Mesothelial cell of epicardium (in vitro differentiated cells): ENCODE measurements at regions not wholly inside any gene's neighbourhood (a gene's known extent, or its start where the extent isn't known, plus 50 kb on each side); places are given as distances from the start of the nearest gene placed in this dataset.

Experiments
- DNase-seq, 2 experiments: peaks; one replicate each; pipeline ENCODE4 v3.0.0; 2021; ENCODE audit warnings: low spot score in 2 of 2; ENCODE audit not compliant: unreplicated experiment in 2 of 2
- H3K27ac Mint-ChIP-seq: 2 replicates; pipeline ENCODE4 v1.8.0; 2021; ENCODE audit warnings: mixed read lengths
- H3K27me3 Mint-ChIP-seq: 2 replicates; pipeline ENCODE4 v1.8.0; 2021; ENCODE audit warnings: low read depth, mixed read lengths
- H3K36me3 Mint-ChIP-seq: 2 replicates; pipeline ENCODE4 v1.8.0; 2021; ENCODE audit warnings: mixed read lengths
- H3K4me1 Mint-ChIP-seq: 2 replicates; pipeline ENCODE4 v1.8.0; 2021; ENCODE audit warnings: mixed read lengths
- H3K4me3 Mint-ChIP-seq: 2 replicates; pipeline ENCODE4 v1.8.0; 2021; ENCODE audit warnings: mild to moderate bottlenecking, moderate library complexity, mixed read lengths
- H3K9me3 Mint-ChIP-seq: 2 replicates; pipeline ENCODE4 v1.8.0; 2021; ENCODE audit warnings: mixed read lengths
- CTCF ChIP-seq: fragments of 200-600 bp; sonication (generic); IDR thresholded peaks from one replicate; pipeline ENCODE4 v1.5.0; 2021; ENCODE audit warnings: antibody characterized with exemption; ENCODE audit not compliant: unreplicated experiment

DNA sequence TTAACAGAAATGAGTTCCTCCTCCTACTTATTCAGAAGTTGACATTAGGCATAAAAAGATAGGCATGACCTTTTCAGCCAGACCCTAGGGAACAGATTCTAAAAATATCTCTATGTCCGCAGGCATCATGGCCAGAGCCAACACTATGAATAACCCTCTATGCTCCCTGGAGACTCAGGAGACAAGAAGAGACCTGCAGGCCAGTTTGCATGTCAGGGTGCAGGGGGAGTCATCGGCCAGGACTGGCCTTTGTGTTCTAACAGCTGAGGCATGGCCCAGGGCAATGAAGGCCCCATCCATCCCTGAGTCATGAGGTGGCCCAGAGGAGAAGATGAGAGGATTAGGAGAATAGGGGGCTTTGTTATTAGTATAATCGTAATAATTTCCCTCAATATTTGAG is 93.8 kb downstream of the TMEM215 start:
- peaks cover 7% of the 10 kb centered on the region for H3K27me3 Mint-ChIP-seq
- no peak for TF ChIP-seq CTCF
- no peak overlapping the region for H3K4me3 Mint-ChIP-seq
- H3K4me1 Mint-ChIP-seq: peaks cover 7% of the 10 kb centered on the region
- H3K27ac Mint-ChIP-seq: no peak overlapping the region
- H3K9me3 Mint-ChIP-seq: no peaks in the 10 kb centered on the region
- no peaks in the 10 kb centered on the region for H3K36me3 Mint-ChIP-seq
- no peak for DNase-seq

DNA sequence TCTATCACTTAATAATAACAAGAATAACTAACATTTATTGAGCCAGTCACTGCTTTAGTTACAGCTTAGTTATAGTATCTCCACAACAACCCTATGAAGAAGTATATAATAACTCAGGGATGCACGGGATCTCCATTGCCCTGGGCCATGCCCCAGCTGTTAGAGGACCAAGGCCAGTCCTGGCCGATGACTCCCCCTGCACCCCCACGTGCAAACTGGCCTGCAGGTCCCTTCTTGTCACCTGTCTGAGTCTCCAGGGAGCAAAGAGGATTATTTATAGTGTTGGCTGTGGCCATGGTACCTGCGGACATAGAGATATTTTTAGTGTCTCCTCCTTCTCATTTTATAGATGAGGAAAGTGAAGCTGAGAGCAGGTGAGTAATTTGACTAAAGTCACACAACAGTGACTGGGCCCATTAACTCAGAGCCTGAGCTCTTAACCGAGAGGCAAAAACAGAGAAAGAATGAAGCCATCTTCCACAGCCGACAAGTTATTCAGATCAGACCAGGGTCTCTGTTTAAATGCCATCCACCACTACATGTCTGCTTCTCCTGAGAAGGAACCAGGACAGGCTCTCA is 94.4 kb downstream of the TMEM215 start:
- H3K27me3 Mint-ChIP-seq: peaks cover 7% of the 10 kb centered on the region
- no peaks in the 10 kb centered on the region for H3K36me3 Mint-ChIP-seq
- no peak overlapping the region for H3K4me3 Mint-ChIP-seq
- no peak for DNase-seq
- no peak overlapping the region for H3K27ac Mint-ChIP-seq
- H3K4me1 Mint-ChIP-seq: peaks cover 9% of the 10 kb centered on the region
- no peak for TF ChIP-seq CTCF
- no peaks in the 10 kb centered on the region for H3K9me3 Mint-ChIP-seq

DNA sequence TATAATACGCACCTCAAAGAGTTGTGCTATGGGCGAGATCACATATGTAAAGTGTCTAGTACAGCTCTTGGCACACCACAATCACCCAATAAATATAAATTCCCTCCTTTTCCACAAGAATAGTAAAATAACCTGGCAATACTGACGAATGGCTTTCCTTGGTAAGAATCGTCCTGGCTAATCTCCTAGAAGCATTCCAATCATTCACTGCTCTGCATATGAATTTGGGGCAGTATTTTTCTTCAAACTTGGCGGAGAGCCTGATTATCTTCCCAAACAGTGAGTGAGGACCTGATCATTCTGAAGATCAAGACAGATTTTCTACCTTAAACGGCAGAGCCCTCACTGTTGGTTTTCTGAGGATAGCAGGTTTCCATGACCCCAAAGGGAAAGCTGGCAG is 96.0 kb downstream of the TMEM215 start:
- H3K36me3 Mint-ChIP-seq: no peaks in the 10 kb centered on the region
- peak overlapping the region; percentile 23 for H3K27ac Mint-ChIP-seq
- peaks cover 10% of the 10 kb centered on the region for H3K4me1 Mint-ChIP-seq
- no peak overlapping the region for H3K4me3 Mint-ChIP-seq
- DNase-seq: no peak
- peaks cover 7% of the 10 kb centered on the region for H3K27me3 Mint-ChIP-seq
- no peak for TF ChIP-seq CTCF
- no peaks in the 10 kb centered on the region for H3K9me3 Mint-ChIP-seq

DNA sequence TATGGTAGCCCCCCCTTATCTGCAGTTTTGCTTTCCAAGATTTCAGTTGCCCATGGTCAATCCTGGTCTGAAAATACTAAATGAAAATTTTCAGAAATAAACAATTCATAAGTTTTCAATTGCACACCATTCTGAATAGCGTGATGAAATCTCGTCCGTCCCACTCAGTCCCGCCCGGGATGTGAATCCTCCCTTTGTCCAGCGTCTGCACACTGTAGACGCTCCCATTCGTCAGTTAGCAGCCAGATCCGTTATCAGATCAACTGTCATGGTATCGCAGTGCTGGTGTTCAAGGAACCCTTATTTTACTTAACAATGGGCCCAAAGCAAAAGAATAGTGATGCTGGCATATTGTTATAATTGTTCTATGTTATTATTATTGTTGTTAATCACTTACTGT is 98.6 kb downstream of the TMEM215 start:
- DNase-seq: no peak
- TF ChIP-seq CTCF: no peak
- no peaks in the 10 kb centered on the region for H3K36me3 Mint-ChIP-seq
- H3K4me1 Mint-ChIP-seq: peaks cover 12% of the 10 kb centered on the region
- H3K27ac Mint-ChIP-seq: no peak overlapping the region
- no peak overlapping the region for H3K4me3 Mint-ChIP-seq
- no peaks in the 10 kb centered on the region for H3K27me3 Mint-ChIP-seq
- no peaks in the 10 kb centered on the region for H3K9me3 Mint-ChIP-seq

- H3K27ac Mint-ChIP-seq: no peak overlapping the region
- H3K9me3 Mint-ChIP-seq: no peaks in the 10 kb centered on the region
- peaks cover 12% of the 10 kb centered on the region for H3K4me1 Mint-ChIP-seq
- DNase-seq: no peak
- H3K36me3 Mint-ChIP-seq: no peaks in the 10 kb centered on the region
- TF ChIP-seq CTCF: no peak
- no peaks in the 10 kb centered on the region for H3K27me3 Mint-ChIP-seq
- no peak overlapping the region for H3K4me3 Mint-ChIP-seq
Measured at GRCh38 chr9:32882705-32883104, 99.4 kb downstream of the TMEM215 start.

DNA sequence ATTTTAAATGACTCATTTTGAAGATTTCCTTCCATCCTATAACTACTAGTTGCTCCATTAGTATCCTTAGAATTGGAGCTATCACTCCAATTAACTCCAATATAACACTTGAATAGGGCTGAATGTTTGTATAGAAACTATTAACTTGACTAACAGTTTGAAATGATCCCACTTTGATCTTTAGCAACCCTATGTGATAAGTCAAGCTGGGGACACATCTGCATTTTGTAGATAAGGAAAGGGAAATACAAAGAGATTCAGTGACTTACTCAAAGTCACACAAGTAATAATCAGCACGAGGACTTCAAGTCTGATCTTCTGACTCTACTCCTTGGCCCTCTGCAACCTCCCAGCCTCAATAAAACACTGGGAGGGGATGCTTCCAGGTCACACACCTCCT is 101.1 kb downstream of the TMEM215 start:
- peaks cover 4% of the 10 kb centered on the region for H3K27me3 Mint-ChIP-seq
- TF ChIP-seq CTCF: no peak
- peaks cover 5% of the 10 kb centered on the region for H3K4me1 Mint-ChIP-seq
- no peak overlapping the region for H3K4me3 Mint-ChIP-seq
- H3K9me3 Mint-ChIP-seq: no peaks in the 10 kb centered on the region
- DNase-seq: no peak
- H3K27ac Mint-ChIP-seq: no peak overlapping the region
- H3K36me3 Mint-ChIP-seq: no peaks in the 10 kb centered on the region
